GM12875 (cell line): ENCODE measurements at regions not wholly inside any gene's neighbourhood (a gene's known extent, or its start where the extent isn't known, plus 50 kb on each side); places are given as distances from the start of the nearest gene placed in this dataset.

ENCODE experiments used
- H3K4me3 ChIP-seq: one replicate; pipeline ENCODE4 v1.5.1; 2011; ENCODE audit warnings: low read depth, low read length, control low read depth
- CTCF ChIP-seq: IDR thresholded peaks from 2 replicates; pipeline ENCODE4 v1.5.1; 2011; ENCODE audit warnings: low read depth, mild to moderate bottlenecking, control low read depth, inconsistent platforms, low read length, moderate library complexity, borderline replicate concordance; ENCODE audit not compliant: insufficient read depth

GRCh38 chr3:162218479-162218878 lies 721.9 kb downstream of the OTOL1 start:
- TF ChIP-seq CTCF, result no peak
- no peak overlapping the region for H3K4me3 ChIP-seq

- no peak overlapping the region for H3K4me3 ChIP-seq
- TF ChIP-seq CTCF, result no peak
These were observed 728.1 kb downstream of the OTOL1 start for GRCh38 chr3:162224746-162225145.

GRCh38 chr3:162236949-162237348 lies 740.3 kb downstream of the OTOL1 start:
- no peak for TF ChIP-seq CTCF
- no peak overlapping the region for H3K4me3 ChIP-seq

- no peak for TF ChIP-seq CTCF
- H3K4me3 ChIP-seq, result no peak overlapping the region
These were observed 754.2 kb downstream of the OTOL1 start for GRCh38 chr3:162250782-162251181.

- no peak overlapping the region for H3K4me3 ChIP-seq
- TF ChIP-seq CTCF, result no peak
These were observed 765.5 kb downstream of the OTOL1 start for GRCh38 chr3:162262129-162262528.

- no peak overlapping the region for H3K4me3 ChIP-seq
- no peak for TF ChIP-seq CTCF
These were observed 767.0 kb downstream of the OTOL1 start for GRCh38 chr3:162263596-162263995.

- no peak overlapping the region for H3K4me3 ChIP-seq
- no peak for TF ChIP-seq CTCF
These were observed 773.2 kb downstream of the OTOL1 start for GRCh38 chr3:162269636-162270458.
